Nephron (organoid): ENCODE measurements at regions not wholly inside any gene's neighbourhood (a gene's known extent, or its start where the extent isn't known, plus 50 kb on each side); places are given as distances from the start of the nearest gene placed in this dataset.

Experiments used
- H3K27ac Mint-ChIP-seq, 3 experiments: 2 replicates each; pipeline ENCODE4 v1.8.0; 2020; ENCODE audit warnings: mixed read lengths in 3 of 3, mild to moderate bottlenecking in 2 of 3, moderate library complexity in 1 of 3
- H3K27me3 Mint-ChIP-seq: 2 replicates; pipeline ENCODE4 v1.8.0; 2021; ENCODE audit warnings: low read depth, mild to moderate bottlenecking, moderate library complexity, mixed read lengths
- H3K36me3 Mint-ChIP-seq: 2 replicates; pipeline ENCODE4 v1.8.0; 2020; ENCODE audit warnings: low read depth, mixed read lengths
- H3K4me1 Mint-ChIP-seq: 2 replicates; pipeline ENCODE4 v1.8.0; 2020; ENCODE audit warnings: mixed read lengths
- H3K4me3 Mint-ChIP-seq, 3 experiments: 2 replicates each; pipeline ENCODE4 v1.8.0; 2020; ENCODE audit warnings: mild to moderate bottlenecking in 3 of 3, mixed read lengths in 3 of 3, moderate library complexity in 2 of 3
- H3K9me3 Mint-ChIP-seq: 2 replicates; pipeline ENCODE4 v1.8.0; 2020; ENCODE audit warnings: mixed read lengths
- CTCF ChIP-seq, 3 experiments: fragments of 200-600 bp; sonication (generic); IDR thresholded peaks; one replicate each; pipeline ENCODE4 v1.5.0; 2021; ENCODE audit warnings: antibody characterized with exemption in 3 of 3; ENCODE audit not compliant: unreplicated experiment in 3 of 3

GRCh38 chr17:77847221-77848085, 111.0 kb upstream of the TNRC6C start:
- H3K36me3 Mint-ChIP-seq: no peaks in the 10 kb centered on the region
- H3K27me3 Mint-ChIP-seq: peaks cover 4% of the 10 kb centered on the region
- no peaks in the 10 kb centered on the region for H3K4me1 Mint-ChIP-seq
- H3K9me3 Mint-ChIP-seq: no peaks in the 10 kb centered on the region
- no peak for TF ChIP-seq CTCF (IDR thresholded peaks at IDR 0.05; ENCODE audit: unreplicated experiment in 3 of 3)
- no peak overlapping the region for H3K27ac Mint-ChIP-seq
- no peak overlapping the region for H3K4me3 Mint-ChIP-seq

GRCh38 chr17:77848257-77848656, 110.2 kb upstream of the TNRC6C start:
- Mint-ChIP-seq H3K36me3 (no peaks in the 10 kb centered on the region), H3K27me3 (peaks cover 4% of the 10 kb centered on the region), H3K4me1 (no peaks in the 10 kb centered on the region), H3K27ac (no peak overlapping the region), H3K4me3 (no peak overlapping the region), H3K9me3 (no peaks in the 10 kb centered on the region)
- no peak for TF ChIP-seq CTCF (IDR thresholded peaks at IDR 0.05; ENCODE audit: unreplicated experiment in 3 of 3)

- Mint-ChIP-seq H3K9me3 (no peaks in the 10 kb centered on the region), H3K4me3 (no peak overlapping the region), H3K4me1 (no peaks in the 10 kb centered on the region), H3K27me3 (peaks cover 4% of the 10 kb centered on the region), H3K27ac (no peak overlapping the region), H3K36me3 (no peaks in the 10 kb centered on the region)
- TF ChIP-seq CTCF (IDR thresholded peaks at IDR 0.05; ENCODE audit: unreplicated experiment in 3 of 3): no peak
These were observed 109.3 kb upstream of the TNRC6C start for GRCh38 chr17:77849239-77849638.

GRCh38 chr17:77851921-77852320, 106.6 kb upstream of the TNRC6C start:
- peaks cover 11% of the 10 kb centered on the region for H3K27me3 Mint-ChIP-seq
- no peaks in the 10 kb centered on the region for H3K9me3 Mint-ChIP-seq
- H3K27ac Mint-ChIP-seq: no peak overlapping the region
- no peak overlapping the region for H3K4me3 Mint-ChIP-seq
- no peak for TF ChIP-seq CTCF (IDR thresholded peaks at IDR 0.05; ENCODE audit: unreplicated experiment in 3 of 3)
- H3K36me3 Mint-ChIP-seq: no peaks in the 10 kb centered on the region
- no peaks in the 10 kb centered on the region for H3K4me1 Mint-ChIP-seq

GRCh38 chr17:77852731-77853130, 105.8 kb upstream of the TNRC6C start:
- Mint-ChIP-seq H3K27ac (no peak overlapping the region), H3K36me3 (no peaks in the 10 kb centered on the region), H3K27me3 (peaks cover 15% of the 10 kb centered on the region), H3K4me3 (no peak overlapping the region), H3K4me1 (no peaks in the 10 kb centered on the region), H3K9me3 (no peaks in the 10 kb centered on the region)
- no peak for TF ChIP-seq CTCF (IDR thresholded peaks at IDR 0.05; ENCODE audit: unreplicated experiment in 3 of 3)
